Right atrium auricular region (tissue), 2 donors: ENCODE measurements at regions not wholly inside any gene's neighbourhood (a gene's known extent, or its start where the extent isn't known, plus 50 kb on each side); places are given as distances from the start of the nearest gene placed in this dataset.
"Not testable (repeated sequence)": the region's sequence is repeated elsewhere in the genome, so short reads cannot be mapped to it uniquely, and the experiment has no call there.

Source experiments
- DNase-seq: peaks from one replicate; pipeline ENCODE4 v3.0.0-alpha.2; 2019; ENCODE audit warnings: low spot score
- H3K27ac ChIP-seq, 2 donors: fragments of 200-600 bp; sonication (generic); 1 replicate in 1 of 2; 2 replicates in 1 of 2; pipeline ENCODE4 v1.5.1; 2016 to 2019
- H3K27me3 ChIP-seq, 2 donors: fragments of 200-600 bp; sonication (generic); one replicate each; pipeline versions ENCODE4 v1.5.1 to v1.6.0; 2017 to 2019
- H3K36me3 ChIP-seq: fragments of 200-600 bp; sonication (generic); one replicate; pipeline ENCODE4 v1.5.1; 2016
- H3K4me1 ChIP-seq, 2 donors: fragments of 200-600 bp; sonication (generic); one replicate each; pipeline versions ENCODE4 v1.5.1 to v1.6.0; 2017 to 2019
- H3K4me3 ChIP-seq, 2 donors: fragments of 200-600 bp; sonication (generic); 1 replicate in 1 of 2; 2 replicates in 1 of 2; pipeline ENCODE4 v1.5.1; 2017 to 2019; ENCODE audit warnings: mild to moderate bottlenecking in 1 of 2, moderate library complexity in 1 of 2
- H3K9me3 ChIP-seq, 2 donors: fragments of 200-600 bp; sonication (generic); one replicate each; pipeline ENCODE4 v1.5.1; 2019
- TF ChIP-seq, protein P1 (sequence below), 2 donors: fragments of 200-600 bp; sonication (generic); IDR thresholded peaks; one replicate each; pipeline ENCODE4 v1.5.1; 2019; ENCODE audit warnings: antibody characterized with exemption in 2 of 2

DNA sequence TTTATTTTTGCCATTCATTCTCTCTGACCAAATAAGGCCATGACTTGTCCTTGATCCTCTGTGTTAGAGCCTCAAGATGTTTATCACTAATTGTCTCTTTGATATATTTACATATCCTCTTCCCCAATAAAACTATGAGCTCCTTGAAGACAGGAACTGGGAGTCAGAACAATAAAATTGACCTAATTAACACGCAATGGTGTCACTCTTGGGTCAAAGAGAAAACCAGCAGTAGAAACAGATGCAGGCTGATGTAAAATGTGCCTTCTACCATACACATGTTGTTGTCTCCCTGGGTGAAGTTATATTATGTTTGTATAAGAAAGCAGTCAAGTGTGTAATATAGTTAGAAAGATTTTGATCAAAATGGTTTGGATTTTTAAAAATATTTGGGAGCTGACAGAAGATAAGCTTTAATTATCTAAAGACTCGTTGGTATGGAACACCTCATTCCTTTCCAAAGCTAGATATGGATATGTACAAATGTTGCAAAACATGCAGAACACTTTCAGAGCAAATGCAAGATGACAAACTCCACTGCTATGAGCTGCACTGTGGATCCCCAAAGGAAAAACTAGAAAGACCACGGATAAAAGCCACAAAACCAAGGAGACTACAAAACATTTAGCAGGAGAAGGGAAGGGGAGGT lies 109.7 kb upstream of the STMND1 start:
- no peaks in the 10 kb centered on the region for H3K4me1 ChIP-seq
- no peak for DNase-seq
- H3K27me3 ChIP-seq = no peaks in the 10 kb centered on the region
- no peak overlapping the region for H3K4me3 ChIP-seq
- H3K36me3 ChIP-seq = no peaks in the 10 kb centered on the region
- H3K27ac ChIP-seq = no peak overlapping the region
- H3K9me3 ChIP-seq = peaks cover 0 to 5% of the 10 kb centered on the region in 2 donors
- TF ChIP-seq, protein P1, sequence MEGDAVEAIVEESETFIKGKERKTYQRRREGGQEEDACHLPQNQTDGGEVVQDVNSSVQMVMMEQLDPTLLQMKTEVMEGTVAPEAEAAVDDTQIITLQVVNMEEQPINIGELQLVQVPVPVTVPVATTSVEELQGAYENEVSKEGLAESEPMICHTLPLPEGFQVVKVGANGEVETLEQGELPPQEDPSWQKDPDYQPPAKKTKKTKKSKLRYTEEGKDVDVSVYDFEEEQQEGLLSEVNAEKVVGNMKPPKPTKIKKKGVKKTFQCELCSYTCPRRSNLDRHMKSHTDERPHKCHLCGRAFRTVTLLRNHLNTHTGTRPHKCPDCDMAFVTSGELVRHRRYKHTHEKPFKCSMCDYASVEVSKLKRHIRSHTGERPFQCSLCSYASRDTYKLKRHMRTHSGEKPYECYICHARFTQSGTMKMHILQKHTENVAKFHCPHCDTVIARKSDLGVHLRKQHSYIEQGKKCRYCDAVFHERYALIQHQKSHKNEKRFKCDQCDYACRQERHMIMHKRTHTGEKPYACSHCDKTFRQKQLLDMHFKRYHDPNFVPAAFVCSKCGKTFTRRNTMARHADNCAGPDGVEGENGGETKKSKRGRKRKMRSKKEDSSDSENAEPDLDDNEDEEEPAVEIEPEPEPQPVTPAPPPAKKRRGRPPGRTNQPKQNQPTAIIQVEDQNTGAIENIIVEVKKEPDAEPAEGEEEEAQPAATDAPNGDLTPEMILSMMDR (IDR thresholded peaks at IDR 0.05) = no peak

DNA sequence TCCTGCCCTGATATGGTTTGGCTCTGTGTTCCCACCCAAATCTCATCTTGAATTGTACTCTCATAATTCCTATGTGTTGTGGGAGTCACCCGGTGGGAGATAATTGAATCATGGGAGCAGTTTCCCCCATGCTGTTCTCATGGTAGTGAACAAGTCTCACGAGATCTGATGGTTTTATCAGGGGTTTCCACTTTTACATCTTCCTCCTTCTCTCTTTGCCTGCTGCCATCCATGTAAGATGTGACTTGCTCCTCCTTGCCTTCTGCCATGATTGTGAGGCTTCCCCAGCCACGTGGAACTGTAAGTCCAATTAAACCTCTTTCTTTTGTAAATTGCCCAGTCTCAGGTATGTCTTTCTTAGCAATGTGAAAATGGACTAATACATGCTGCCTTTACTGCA lies 111.9 kb upstream of the STMND1 start:
- not testable (repeated sequence) for DNase-seq
- H3K4me1 ChIP-seq = peaks cover 0 to 16% of the 10 kb centered on the region in 2 donors

DNA sequence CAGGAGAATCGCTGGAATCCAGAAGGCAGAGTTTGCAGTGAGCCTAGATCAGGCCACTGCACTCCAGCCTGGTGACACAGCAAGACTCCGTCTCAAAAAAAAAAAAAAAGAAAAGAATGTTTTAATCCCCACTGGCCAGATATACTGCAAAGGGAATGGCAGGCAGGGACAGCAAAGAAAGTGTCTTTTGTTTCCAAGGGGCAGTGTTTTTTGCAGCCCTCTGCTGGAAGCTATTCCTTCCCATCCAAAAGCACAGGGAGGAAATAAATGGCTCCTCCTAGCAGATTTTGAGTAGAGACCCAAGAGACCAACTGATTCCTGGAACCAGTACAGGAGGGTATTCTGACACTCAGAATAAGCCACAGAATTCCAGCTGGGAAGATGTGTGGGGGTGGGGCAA lies 112.5 kb upstream of the STMND1 start:
- Histone ChIP-seq H3K4me3 (no peak overlapping the region), H3K27ac (no peak overlapping the region), H3K9me3 (peaks cover 0 to 5% of the 10 kb centered on the region in 2 donors), H3K4me1 (peaks cover 0 to 16% of the 10 kb centered on the region in 2 donors), H3K27me3 (no peaks in the 10 kb centered on the region), H3K36me3 (no peaks in the 10 kb centered on the region)
- TF ChIP-seq, protein P1 (IDR thresholded peaks at IDR 0.05) = no peak
- DNase-seq = no peak

More for the DNA sequence above, 111.9 kb upstream of the STMND1 start:
- H3K4me3 ChIP-seq, H3K36me3 ChIP-seq, H3K27ac ChIP-seq, H3K9me3 ChIP-seq, H3K27me3 ChIP-seq: not testable (repeated sequence)

DNA sequence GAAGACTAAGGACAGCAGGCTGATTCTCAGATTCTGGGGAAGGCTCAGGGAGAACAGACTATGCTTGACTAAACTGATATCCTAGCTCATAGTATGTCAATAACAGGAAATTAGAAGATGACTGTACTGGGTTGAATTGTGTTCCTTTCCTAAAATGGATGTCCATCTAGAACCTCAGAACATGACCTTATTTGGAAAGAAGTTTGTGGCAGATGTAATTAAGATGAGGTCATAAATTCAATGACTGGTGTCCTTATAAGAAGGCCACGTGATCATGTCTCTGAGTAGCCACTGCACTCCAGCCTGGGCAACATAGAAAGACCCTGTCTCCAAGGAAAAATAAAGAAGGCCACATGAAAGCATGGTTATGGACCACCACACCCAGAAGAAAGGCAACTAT lies 113.9 kb upstream of the STMND1 start:
- TF ChIP-seq, protein P1 (IDR thresholded peaks at IDR 0.05) = no peak
- Histone ChIP-seq H3K27me3 (no peaks in the 10 kb centered on the region), H3K4me3 (no peak overlapping the region), H3K36me3 (no peaks in the 10 kb centered on the region), H3K9me3 (peaks cover 0 to 5% of the 10 kb centered on the region in 2 donors), H3K27ac (no peak overlapping the region), H3K4me1 (peaks cover 0 to 16% of the 10 kb centered on the region in 2 donors)
- DNase-seq = no peak

DNA sequence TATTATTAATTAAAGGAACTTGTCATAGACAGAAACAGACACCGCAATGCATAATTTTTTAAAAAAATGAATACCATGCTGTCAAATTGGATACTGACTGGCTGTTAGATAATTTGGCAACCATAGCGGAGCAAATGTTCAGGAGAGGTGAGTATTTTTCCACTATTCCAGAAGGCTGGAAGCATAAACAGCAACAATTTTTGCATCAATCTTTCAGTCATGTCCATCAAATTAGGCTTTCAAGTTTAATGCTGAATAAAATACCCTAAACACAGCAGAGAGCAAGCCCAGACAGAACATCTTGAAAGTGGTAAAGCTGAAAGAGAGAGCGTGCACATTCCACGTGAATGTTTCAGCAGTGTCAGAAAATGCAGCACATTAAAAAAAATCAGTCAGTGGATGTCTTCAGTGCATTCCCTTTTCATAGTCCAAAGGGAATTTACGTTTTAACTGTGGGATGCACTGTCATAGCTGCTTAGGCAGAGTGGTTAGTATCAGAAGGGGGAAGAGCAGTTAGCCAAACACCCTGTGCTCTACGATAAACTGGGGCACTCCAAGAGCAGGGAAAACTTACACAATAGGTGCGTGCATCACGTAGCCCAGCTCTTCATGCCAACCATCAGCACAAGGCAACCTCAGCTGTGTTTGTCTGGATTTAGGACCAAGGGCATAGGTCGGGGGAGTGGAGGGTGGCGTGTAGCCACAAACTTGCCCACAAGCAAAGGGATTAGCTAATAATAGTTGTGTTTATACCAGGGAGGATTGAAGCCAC lies 116.2 kb upstream of the STMND1 start:
- no peak for DNase-seq
- H3K27ac ChIP-seq = peak overlapping the region; percentile 51 to 77
- TF ChIP-seq, protein P1 (IDR thresholded peaks at IDR 0.05) = no peak

DNA sequence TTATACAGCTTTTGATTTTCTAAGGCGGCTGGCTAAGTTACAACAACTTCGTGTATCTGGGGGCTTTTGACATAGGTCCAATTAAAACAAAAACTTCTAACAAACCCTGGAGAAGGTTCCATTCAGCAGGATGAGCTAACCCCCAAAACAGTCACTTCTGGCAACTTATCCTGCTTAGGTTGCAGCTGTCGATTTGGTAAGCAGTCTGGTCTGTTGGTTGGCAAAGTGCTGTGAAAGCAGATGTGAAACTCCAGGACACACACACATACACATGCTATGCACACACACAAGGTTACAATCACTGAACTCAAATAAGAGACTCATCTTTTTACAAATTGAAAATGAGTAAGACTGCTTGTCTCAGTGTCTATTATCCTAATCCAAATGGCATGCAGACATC lies 119.0 kb upstream of the STMND1 start:
- Histone ChIP-seq H3K27me3 (no peaks in the 10 kb centered on the region), H3K9me3 (no peaks in the 10 kb centered on the region), H3K4me3 (no peak overlapping the region), H3K36me3 (no peaks in the 10 kb centered on the region), H3K4me1 (peaks cover 0 to 16% of the 10 kb centered on the region in 2 donors), H3K27ac (no peak overlapping the region)
- DNase-seq = no peak
- TF ChIP-seq, protein P1 (IDR thresholded peaks at IDR 0.05) = no peak

More for the DNA sequence above, 116.2 kb upstream of the STMND1 start:
- H3K36me3 ChIP-seq = no peaks in the 10 kb centered on the region
- H3K4me3 ChIP-seq = peak overlapping the region in 1 of 2 donors; percentile 11
- no peaks in the 10 kb centered on the region for H3K27me3 ChIP-seq
- H3K4me1 ChIP-seq = peaks cover 0 to 16% of the 10 kb centered on the region in 2 donors
- peaks cover 0 to 5% of the 10 kb centered on the region in 2 donors for H3K9me3 ChIP-seq
